GM19395 (cell line): ENCODE measurements at regions not wholly inside any gene's neighbourhood (a gene's known extent, or its start where the extent isn't known, plus 50 kb on each side); places are given as distances from the start of the nearest gene placed in this dataset.
A peak's percentile ranks its signal among the peaks of the same experiment; 100 is the strongest.
"Not testable (repeated sequence)": the region's sequence is repeated elsewhere in the genome, so short reads cannot be mapped to it uniquely, and the experiment has no call there.

Source experiments
- ATAC-seq: cut with Tn5 transposase; IDR thresholded peaks from one replicate; pipeline ENCODE4 v1.9.1; 2021; ENCODE audit warnings: mild to moderate bottlenecking, moderate library complexity; ENCODE audit not compliant: unreplicated experiment

DNA sequence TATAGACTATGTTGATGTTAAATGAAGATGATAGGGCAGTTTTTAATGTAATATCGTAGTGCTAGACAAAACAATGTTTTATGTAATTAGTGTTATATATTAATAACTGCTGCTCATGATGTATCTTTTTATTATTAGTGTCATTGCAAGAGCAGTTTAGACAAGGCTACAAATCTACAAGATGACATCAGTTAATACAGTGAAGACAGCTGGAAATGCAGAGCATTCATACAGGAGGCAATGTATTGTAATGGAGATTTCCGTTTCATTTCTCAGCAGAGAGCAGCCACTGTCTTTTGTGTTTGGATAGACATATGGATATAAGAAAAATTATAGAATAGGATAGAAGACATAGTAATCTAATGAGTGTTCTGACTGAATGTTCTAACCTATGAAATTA is 178.0 kb downstream of the FOXG1 start:
- ATAC-seq: no peak

DNA sequence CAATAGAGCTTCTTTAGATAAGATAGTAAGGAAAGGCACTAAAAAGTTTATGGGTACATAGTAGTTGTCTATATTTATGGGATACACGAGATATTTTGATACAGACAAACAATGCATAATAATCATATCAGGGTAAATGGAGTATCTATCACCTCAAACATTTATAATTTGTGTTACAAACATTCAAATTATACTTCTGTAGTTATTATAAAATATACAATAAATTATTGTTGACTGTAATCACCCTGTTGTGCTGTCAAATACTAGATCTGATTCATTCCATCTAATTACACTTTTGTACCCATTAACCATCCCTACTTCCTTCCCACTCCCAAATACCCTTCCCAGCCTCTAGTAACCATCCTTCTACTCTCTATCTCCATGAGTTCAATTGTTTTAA is 179.7 kb downstream of the FOXG1 start:
- no peak for ATAC-seq

DNA sequence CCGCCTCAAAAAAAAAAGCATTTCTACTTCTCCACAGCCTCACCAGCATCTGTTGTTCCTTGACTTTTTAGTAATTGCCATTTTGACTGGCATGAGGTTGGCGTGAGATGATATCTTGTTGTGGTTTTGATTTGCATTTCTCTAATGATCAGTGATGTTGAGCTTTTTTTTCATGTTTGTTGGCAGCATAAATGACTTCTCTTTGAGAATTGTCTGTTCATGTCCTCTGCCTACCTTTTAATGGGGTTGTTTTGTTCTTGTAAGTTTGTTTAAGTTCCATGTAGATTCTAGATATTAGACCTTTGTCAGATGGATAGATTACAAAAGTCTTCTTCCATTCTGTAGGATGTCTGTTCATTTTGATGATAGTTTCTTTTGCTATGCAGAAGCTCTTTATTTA is 182.9 kb downstream of the FOXG1 start:
- ATAC-seq: no peak

DNA sequence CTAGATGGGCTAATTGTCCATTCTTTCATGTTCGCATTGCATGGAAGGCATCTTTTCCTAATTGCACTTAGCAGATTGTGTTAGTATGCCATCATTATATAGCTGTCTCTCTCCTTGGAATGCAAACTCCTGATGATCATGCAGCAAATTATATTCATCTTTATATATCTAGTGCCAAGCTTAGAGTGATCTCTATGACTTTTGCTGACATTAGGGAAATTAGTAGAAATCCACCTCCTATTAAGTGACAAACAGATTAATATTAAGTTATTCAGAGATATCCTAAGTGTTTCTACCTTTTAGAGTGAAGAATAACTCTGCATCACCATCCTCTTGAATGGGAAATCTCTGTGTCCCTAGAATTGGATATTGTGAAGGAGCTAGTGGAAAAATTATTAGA is 185.6 kb downstream of the FOXG1 start:
- no peak for ATAC-seq

DNA sequence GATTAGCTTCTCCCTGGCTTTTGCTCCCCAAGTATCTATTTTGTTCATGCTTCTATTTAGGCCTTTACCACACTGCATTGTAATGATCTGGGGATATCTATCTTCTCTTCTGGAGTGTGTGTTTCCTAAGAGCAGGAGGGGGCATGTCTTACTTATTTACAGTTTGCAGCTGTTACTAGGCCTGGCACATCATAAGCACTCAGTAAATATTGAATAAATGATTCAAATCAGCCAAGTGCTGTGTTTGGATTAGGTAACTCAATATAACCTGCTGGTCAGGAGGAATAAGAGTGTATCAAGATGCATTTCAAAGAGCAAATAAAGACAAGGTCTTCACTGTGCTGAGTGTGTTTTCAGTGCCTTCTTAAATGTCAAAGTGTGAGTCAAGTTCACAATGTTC is 186.1 kb downstream of the FOXG1 start:
- ATAC-seq: no peak

DNA sequence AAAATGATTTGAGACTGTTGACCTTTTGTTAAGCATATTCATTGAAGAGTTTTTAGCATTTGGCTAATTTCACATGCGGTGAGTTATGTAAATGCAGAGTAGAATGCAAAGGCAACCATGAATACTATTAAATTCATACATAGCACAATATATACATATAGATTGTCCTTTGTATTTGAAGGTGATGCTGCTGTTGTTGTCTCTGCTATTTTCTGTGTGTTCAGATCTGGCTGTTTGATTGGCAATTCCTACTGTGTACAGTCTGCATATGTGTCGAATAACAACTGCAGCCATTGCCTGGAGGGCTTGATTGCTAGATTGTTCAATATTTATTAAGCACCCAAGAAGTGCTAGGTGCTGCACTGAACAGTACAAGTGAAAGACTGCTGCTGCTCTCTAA is 187.4 kb downstream of the FOXG1 start:
- ATAC-seq: no peak

DNA sequence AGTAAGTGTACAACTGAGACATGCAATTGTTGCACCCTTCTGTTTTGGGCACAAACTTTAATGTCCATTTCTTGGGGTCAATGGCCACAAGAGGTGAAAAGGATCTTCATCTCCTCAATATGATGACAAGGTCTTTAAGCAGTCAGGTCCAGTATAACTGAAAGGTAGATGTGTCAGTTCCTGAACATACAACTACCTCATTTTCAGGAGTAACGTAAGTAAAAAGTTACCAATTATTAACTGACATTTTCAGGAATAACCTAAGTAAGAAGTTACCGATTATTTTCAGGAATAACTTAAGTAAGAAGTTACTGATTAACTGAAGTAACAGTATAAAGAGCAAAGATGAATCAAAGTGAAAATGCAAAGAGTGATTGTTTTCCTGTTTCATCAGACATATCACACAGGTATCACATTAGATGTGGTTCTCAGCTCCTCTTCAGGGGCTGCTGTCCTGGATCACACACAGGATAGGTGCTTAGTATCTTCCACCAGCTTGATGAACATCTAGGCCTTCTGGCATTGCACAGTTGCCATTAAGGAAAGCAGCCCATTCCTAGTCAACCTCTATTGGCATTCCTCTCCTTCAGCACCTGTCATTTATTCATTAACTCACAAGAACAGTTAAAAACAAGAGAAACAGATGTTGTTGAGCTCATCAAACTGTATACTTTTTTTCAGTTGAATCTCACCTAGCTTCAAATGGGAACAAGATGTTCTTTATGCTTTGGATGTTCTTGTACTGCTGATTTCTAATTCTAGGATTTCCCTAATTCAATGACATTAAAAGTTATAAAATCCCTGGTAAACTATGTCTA is 200.0 kb downstream of the FOXG1 start:
- ATAC-seq: peak; percentile 92

DNA sequence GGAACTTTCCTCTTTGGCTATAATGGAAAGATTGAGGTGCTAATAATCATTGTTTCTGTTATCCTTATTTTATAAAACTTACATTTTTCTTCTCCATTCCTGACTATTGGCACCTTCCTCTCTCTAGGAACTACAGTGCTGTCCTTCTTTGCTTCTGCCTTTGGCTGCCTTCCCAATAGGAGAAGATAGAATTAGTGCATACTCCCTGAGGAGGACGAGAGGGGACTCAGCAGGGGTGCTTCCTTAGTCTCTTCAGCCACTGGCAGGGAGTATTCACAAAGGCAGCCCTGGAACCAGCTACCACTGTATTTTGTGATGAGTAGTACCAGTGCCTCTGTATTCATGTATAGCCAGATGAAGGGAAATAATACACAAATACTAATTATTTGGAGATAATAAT is 208.5 kb downstream of the FOXG1 start:
- ATAC-seq: no peak

DNA sequence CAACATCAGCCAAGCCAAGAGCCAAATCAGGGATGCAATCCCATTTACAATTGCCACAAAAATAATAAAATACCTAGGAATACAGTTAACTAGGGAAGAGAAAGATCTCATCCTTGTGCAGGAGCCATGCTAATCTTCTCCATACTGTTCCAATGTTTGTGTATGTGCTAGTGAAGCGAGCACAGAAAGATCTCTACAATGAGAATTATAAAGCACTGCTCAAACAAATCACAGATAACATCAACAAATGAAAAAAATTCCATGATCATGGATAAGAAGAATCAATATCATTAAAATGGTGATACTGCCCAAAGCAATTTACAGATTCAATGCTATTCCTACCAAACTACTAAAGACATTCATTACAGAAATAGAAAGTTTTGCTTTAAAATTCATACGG is 215.6 kb downstream of the FOXG1 start:
- ATAC-seq: no peak

DNA sequence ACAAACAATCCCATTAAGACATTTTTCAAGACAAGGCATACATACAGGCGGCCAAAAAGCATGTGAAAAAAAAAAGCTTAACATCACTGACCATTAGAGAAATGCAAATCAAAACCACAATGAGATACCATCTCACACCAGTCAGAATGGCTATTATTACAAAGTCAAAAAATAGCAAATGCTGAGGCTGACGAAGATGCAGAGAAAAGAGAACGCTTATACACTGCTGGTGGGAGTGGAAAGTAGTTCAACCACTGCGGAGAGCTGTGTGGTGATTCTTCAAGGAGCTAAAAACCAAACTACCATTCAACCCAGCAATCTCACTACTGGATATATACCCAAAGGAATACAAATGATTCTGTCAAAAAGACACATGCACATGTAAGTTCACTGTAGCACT is 216.7 kb downstream of the FOXG1 start:
- ATAC-seq: no peak

DNA sequence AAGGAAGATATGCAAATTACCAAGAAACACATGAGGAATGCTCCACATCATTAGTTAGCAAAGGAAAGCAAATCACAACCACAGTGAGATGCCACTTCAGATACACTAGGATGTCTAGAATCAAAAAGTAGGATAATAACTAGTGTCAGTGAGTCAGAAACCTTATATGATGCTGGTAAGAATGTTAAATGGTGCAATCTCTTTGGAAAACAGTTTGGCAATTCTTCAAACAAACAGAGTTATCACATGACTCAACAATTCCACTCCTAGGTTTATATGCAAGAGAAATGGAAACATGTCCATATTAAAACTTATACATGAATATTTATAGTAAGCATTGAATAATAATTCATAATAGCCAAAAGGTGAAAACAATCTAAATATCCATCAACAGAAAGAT is 220.9 kb downstream of the FOXG1 start:
- ATAC-seq: no peak

DNA sequence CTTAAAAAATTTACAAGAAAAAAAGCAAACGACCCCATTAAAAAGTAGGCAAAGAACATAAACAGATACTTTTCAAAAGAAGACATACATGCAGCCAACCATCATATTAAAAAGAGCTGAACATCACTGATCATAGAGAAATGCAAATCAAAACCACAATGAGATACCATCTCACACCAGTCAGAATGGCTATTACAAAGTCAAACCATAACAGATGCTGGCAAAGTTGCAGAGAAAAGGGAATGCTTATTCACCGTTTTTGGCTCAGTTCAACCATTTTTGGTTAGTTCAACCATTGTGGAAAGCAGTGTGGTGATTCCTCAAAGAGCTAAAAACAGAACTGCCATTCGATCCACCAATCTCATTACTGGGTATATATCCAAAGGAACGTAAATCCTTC is 230.6 kb downstream of the FOXG1 start:
- not testable (repeated sequence) for ATAC-seq

DNA sequence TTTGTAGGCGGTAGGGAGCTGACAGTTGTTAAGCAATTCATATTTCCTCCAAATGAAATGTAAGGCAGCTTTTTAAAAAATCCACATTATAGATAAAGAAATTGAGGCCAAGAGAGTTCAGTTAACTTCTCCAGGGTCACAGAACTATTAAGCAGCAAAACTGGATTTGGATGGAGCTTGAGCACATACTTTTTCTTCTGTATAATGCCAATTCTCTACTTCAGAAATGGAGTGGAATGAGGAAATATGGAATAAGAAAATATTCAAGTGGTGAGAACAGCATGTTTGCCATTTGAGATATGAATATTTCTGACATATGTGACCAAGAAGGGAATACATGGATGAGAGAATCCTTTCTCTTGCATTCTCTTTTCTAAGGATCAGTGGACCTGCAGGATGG is 233.1 kb downstream of the FOXG1 start:
- no peak for ATAC-seq

DNA sequence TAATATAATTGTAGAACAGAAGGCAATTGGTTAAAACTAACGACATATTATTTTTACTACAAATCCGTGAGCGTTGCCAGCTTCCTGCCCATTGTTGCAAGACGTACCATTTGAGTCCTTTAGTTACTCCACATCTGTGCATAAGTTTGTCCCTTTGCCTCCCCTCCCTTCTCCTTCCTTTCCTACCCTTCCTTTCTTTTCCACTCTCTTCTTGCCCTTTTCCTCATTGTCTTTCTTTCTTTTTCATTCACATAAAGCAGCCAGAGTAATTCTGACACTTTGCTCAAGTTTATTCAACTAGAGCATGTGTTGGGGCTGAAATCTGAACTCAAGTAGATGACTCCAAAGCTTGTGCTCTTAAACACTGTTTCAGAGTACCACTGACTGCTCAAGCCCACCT is 239.1 kb downstream of the FOXG1 start:
- no peak for ATAC-seq

DNA sequence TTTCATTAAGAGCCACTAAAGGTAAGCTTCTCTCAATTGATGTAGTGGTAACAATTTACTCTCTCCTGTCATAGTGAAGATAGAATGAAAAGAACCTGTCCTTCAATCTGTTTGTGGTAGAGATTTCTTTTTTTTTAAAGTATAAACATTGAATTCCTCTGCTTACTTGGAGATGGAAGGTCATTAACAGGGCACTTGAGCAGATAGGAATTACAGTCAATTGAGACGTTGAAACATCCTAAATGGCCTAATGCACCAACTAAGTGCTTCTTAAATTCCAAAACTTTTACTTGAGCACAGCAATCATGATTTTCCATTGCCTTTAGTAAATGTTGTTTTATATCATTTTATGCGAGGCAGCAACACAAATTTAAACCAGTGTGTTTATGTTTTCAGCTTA is 241.4 kb downstream of the FOXG1 start:
- ATAC-seq: no peak

DNA sequence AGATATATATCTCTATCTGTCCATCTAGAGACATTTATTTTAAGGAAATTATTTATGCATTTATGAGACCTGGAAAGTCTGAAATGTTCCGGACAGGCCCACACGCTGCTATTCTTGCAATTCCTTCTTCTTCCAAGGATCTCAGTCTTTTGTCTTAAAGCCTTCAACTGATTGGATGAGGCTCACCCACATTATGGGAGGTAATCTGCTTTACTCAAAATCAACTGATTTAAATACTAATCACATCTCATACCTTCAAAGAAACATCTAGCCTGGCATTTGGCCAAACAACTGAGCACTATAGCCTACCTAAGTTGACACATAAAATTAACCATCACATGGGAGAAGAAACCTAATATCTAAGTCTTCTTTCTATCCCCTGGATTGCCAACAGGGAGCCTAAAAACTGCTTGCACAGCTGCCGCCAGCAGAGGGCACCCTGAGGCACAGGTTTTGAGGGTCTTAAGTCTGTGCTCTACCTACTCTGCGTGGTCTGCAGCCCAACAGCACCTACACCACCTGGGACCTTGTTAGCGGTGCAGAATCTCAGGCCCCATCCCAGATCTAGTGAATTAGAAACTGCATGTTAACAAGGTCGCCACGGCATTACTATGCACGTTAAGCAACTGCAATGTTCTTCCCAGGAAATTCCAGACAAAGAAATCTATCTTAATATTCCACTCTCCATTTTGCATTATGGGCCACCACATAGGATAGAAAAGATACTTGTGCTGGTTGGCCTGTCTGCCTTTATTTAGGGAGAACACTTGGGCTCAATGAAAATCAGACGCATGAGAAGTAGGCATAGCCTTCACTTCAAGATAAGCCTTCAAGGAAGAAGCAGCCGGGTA is 249.7 kb downstream of the FOXG1 start:
- peak; percentile 60 for ATAC-seq

DNA sequence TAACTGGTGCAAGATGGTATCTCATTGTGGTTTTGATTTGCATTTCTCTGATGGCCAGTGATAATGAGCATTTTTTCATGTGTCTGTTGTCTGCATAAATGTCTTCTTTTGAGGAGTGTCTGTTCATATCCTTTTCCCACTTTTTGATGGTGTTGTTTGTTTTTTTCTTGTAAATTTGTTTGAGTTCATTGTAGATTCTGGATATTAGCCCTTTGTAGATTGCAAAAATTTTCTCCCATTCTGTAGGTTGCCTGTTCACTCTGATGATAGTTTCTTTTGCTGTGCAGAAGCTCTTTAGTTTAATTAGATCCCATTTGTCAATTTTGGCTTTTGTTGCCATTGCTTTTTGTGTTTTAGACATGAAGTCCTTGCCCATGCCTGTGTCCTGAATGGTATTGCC is 256.9 kb downstream of the FOXG1 start:
- not testable (repeated sequence) for ATAC-seq

DNA sequence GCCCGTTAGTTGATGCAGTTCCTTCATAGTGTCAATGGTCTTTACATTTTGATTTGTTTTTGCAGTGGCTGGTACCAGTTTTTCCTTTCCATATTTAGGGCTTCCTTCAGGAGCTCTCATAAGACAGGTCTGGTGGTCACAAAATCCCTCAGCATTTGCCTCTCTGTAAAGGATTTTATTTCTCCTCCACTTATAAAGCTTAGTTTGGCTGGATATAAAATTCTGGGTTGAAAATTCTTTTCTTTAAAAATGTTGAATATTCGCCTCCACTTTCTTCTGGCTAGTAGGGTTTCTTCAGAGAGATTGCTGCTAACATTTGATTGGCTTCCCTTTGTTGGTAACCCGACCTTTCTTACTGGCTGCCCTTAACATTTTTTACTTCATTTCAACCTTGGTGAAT is 260.9 kb downstream of the FOXG1 start:
- ATAC-seq: not testable (repeated sequence)

DNA sequence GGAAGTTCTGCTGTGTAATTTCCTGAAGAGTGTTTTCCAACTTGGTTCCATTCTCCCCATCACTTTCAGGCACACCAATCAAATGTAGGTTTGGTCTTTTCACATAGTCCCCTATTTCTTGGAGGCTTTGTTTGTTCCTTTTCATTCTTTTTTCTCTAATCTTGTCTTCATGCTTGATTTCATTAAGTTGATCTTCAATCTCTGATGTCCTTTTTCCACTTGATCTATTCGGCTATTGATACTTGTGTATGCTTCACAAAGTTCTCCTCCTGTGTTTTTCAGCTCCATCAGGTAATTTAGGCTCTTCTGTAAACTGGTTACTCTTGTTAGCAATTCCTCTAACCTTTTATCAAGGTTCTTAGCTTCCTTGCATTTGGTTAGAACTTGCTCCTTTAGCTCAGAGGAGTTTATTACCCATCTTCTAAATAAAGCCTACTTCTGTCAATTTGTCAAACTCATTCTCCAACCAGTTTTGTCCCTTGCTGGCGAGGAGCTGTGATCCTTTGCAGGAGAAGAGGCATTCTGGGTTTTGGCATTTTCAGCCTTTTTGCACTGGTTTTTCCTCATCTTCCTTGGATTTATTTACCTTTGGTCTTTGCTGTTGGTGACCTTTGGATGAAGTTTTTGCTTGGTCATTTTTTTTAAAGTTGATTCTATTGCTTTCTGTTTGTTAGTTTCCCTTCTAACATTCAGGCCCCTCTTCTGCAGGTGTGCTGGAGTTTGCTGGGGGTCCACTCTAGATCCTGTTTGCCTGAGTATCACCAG is 261.5 kb downstream of the FOXG1 start:
- ATAC-seq: not testable (repeated sequence)

DNA sequence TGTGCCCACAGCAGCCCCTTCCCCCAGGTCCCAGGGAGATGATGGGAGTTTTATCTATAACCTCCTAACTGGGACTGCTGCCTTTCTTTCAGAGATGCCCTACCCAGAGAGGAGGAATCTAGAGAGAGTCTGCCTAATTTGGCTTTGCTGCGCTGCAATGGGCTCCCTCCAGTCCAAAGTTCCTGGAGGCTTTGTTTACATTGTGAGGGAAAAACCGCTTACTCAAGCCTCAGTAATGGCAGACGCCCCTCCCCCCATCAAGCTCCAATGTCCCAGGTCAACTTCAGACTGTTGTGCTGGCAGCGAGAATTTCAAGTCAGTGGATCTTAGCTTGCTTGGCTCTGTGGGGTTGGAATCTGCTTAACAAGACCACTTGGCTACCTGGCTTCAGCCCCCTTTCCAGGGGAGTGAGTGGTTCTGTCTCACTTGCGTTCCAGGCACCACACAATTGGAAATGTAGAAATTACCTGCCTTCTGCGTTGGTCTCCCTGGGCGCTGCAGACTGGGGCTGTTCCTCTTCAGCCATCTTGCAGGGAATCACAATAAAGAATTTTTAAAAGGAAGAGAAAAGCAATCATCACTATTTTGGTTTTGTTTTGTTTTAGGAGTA is 262.5 kb downstream of the FOXG1 start:
- ATAC-seq: no peak

DNA sequence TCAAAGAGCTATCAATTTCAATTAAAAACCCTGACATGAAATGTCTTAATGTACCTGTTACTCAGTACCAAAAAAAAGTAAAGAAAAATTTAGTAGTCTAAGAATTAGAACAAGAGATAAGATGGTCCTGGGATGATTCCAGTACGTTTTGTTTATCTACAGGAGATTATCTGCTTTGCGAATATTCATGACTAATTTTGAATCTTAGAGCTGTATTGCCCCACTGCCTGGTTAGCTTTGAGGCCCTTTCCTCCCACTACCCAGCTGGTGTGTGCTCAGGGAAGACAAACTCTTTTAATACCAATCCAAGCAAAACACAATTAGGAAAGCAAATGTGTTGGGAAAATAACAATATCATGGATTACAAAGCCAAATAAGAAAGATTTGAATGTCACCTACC is 263.5 kb downstream of the FOXG1 start:
- ATAC-seq: no peak
